Islet of Langerhans (tissue), 1 donor: ENCODE measurements at regions not wholly inside any gene's neighbourhood (a gene's known extent, or its start where the extent isn't known, plus 50 kb on each side); places are given as distances from the start of the nearest gene placed in this dataset.
"Not testable (repeated sequence)": the region's sequence is repeated elsewhere in the genome, so short reads cannot be mapped to it uniquely, and the experiment has no call there.

Source experiments
- FAIRE-seq: peaks from one replicate; lab custom pipeline; 2011; peaks lifted over from hg19 to GRCh38; lab: Jason Lieb, UNC

DNA sequence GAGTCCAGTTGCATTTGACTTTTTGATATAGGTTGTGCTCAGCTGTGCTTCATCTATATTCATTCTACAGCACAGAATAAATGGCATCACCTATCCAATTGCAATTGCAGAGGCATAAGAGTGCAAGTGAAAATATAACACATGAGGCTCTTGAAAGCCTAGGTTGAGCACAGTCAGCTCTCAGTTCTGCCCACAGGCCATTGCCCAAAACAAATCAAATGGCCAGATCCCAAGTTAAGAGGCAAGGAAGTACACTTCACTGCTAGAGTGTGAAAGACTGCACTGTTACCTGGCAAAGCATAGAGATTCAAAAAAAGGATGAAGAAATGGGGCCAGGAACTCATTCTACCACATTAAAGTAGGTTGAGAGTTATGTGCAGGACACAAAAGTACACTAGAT, 305.5 kb upstream of the SEMA6A start:
- FAIRE-seq, result no peak

DNA sequence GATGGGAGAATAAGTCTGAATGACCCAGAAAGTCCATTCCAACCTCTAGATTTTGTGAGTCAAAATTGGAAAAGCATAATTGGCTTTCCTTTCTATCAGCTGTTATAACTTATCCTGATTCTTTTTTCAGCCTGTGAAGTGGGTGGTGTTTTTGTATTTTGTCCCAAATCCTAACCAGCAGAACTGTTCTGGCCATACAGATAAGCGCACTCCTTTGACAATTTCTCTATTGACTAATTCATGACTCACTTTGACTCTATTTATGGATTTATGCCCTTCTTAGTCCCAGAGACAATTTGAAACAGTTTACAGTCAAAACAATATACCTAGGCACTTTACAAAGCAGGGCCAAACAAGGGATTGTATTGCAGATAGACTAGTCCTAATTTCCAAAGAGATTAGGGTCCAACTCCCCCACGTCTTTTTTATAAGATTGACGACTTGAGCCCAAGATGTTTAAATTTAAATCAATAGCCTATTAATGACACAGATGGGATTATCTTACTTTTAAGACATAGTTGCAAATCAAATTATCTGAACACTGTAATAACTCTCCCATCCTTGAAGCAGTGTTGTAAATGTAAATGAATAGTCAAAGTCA, 301.7 kb upstream of the SEMA6A start:
- FAIRE-seq, result no peak

DNA sequence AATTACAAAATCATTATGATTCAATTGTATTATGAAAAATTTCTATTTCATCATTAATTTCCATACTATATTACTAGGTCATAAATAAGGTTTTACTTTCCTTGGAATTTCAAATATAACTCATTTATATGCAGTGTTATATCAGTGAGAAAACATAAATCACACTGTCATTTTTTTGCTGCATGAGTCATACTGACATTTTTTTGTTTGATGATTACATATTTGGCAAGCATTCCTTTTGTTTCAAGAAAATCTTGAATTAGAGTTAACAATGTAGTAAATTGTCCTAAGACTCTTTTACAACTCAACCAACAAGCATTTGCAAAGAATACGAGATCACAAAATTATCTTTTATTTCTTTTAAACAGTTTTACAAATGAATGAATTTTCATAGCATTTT, 298.4 kb upstream of the SEMA6A start:
- peak; percentile 71 for FAIRE-seq

DNA sequence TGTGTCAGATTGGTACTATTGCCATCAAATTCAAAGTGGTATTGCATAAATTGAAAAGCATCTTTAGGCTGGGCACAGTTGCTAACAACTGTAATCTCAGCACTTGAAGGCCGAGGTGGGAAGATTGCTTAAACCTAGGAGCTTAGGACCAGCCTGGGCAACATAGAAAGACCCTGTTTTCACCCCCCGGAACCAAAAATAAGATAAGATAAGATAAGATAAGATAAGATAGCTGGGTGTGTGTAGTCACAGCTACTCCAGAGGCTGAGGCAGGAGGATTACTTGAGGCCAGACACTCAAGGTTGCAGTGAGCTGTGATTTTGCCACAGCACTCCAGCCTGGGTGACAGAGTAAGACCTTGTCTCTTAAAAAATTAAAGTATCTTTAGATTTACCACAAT, 297.9 kb upstream of the SEMA6A start:
- no peak for FAIRE-seq

DNA sequence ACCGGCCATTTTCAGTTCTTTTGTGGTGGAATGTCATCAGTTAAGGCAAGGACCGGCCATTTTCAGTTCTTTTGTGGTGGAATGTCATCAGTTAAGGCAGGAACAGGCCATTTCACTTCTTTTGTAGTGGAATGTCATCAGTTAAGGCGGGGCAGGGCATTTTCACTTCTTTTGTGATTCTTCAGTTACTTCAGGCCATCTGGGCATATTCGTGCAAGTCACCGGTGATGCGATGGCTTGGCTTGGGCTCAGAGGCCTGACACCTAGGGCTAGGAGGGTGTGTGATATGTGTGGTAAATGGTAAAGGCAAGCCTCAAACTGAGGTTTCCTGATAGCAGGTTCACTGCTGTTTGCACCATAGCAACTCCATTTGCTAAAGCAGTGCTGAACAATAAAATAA, 293.2 kb upstream of the SEMA6A start:
- not testable (repeated sequence) for FAIRE-seq

DNA sequence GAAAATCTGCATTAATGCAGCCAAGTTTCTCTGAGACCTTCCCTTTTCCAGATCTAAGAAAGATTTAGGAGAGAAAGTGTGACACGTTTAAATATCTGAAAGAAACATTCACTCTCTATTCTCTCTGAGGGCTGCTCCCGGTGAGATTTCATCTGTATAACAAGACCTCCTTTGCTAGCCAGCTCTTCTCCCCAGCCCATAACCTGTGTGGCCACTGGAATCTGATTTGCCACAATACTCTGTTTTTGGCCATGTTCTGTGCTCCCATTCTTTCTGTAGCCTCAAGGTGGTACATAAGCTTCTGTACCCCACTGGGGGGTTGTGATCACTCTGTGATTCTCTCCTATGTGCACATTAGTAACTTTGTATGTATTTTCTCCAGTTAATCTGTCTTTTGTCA, 291.0 kb upstream of the SEMA6A start:
- FAIRE-seq, result no peak

GRCh38 chr5:116864838-116865190, 290.2 kb upstream of the SEMA6A start:
- FAIRE-seq, result no peak

GRCh38 chr5:116864157-116864837, 289.7 kb upstream of the SEMA6A start:
- FAIRE-seq, result no peak

DNA sequence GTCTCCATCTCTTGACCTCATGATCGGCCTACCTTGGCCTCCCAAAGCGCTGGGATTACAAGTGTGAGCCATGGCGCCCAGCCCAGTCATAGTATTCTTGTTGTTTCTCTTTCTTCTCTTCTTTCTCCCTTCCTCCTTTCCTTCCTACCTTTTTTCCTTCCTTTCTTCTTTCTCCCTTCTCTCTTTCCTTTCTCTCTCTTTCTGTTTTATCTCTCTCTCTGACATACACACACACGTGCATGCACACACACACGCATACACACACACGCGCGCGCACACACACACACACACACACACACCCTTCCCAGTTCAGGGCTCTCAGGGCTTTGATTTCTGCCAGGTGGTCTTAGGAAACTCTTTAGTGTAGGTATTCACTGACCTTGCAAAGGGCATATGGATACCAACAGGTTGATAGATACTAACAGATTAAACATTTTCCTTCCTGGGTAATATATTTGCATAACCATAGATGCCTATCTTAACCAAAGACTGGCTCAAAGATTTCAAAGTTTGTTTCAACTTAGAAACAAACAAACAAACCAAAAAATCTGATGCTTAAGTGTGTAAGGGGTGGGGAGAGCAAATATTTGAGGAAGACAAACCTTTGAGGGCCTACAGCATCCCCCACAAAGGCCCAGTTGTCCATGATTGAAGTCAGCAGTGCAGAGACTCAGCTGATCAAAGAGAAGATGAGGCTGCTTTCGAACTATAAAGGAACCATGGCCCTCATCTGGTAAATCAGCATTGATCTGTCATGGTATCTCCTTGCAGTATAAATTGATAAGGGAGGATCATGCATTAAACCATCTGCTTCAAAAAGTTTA, 288.2 kb upstream of the SEMA6A start:
- FAIRE-seq, result no peak

DNA sequence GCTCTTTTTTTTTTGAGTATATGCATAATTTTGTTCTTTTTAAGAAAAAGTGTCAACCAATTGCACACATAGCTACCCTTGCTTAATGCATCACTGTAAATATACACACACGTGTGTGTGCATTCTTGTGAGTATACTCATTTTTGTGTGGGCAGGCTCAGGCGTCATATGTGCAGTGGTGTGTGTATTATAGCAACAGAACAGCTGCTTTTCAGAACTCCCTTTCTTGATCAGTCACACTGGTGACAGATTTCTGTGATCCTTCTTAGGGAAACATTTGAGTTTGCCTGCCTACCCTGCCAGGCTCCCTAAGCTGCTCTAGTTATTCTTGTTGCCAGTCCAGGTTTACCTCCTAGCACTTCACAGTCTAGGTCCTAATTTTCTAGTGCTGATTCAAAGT, 287.0 kb upstream of the SEMA6A start:
- FAIRE-seq, result no peak

DNA sequence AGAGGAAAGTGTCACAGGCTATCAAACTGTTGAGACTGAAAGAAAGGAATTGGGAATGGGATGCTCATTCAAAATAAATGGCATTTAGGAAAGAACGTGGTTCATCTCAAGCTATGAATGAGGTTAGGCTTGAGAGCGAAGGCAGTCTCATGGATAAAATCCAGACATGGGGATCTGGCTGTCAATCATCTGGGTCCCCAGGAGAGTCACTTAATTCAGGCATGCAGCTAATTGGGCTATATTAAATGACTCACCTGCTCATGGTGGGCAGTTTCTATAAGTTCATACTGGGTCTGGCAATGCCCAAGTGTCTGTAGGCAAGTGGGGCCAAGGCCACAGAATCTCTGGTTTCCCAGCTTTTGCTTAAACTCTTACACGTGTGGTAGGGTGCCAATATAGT, 286.5 kb upstream of the SEMA6A start:
- no peak for FAIRE-seq

DNA sequence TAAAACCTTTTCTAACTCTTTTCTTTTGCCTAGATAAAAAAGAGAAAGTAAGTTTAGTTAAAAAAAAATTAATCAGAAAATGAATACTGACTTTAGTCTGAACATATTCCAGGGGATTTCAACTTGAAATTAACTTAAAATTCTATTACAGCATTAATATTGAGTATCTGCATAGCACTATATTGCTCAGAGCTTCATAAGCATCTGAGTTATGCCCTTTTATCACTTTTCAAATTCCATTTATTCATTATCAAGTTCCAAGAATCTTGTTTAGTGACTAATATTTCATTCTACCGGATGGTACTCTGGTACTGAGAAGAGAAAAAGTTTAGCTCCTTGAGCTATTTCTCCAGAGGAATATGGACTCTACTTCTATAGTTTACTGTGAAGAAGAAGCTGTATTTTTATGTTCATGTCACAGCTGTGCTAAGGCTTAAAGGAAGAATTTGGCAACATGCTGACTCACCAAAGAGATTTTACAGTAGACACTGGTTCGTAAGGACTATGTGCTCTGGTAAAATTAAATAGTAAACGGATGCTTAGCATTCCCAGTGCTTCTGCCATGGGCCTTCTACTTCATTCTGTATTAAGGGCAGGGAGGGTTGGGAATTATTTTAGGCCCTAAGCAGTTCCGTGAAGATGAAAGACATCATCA, 285.2 kb upstream of the SEMA6A start:
- no peak for FAIRE-seq

DNA sequence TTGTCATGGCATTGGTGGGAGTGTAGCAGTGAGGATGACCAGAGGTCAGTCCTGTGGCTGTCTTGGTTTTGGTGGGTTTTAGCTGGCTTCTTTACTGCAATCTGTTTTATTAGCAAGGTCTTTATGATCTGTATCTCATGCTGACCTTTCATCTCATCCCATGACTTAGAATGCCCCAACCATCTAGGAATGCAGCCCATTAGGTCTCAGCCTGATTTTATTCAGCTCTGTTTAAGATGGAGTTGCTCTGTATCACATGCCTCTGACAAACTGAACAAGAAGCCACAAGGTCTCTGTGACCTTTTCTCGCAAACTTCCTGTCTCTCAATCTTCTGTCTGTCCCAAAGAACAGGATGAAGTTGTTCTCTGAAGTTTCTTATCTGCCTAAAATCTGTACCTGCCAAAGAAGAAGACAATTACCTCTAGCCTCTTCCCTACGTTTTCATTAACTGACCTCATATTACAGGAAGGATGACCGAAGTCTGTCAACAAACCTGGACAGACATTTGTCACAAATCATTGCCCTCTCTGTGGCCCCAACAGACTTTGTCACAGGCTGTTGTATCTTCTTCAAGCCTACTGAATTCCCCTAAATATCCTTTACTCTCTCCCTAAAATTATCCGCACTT, 284.2 kb upstream of the SEMA6A start:
- no peak for FAIRE-seq

DNA sequence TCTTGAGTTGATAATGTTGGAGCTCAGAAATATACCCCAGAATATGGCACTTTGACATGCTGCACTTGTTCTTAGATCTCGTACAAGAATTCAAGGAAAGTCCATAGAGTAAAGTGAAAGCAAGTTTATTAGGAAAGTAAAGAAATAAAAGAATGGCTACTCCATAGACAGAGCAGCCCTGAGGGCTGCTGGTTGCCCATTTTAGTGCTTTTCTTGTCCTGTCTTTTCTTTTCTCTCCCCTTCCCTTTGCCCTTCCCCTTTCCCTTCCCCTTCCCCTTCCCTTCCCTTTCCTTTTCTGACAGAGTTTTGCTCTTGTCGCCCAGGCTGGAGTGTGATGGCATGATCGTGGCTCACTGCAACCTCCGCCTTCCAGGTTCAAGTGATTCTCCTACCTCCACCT, 283.4 kb upstream of the SEMA6A start:
- not testable (repeated sequence) for FAIRE-seq

- FAIRE-seq, result no peak
Measured at GRCh38 chr5:116856271-116856670, 281.6 kb upstream of the SEMA6A start.

- FAIRE-seq, result no peak
Measured at GRCh38 chr5:116853992-116854391, 279.4 kb upstream of the SEMA6A start.

GRCh38 chr5:116848954-116849581, 274.4 kb upstream of the SEMA6A start:
- no peak for FAIRE-seq

DNA sequence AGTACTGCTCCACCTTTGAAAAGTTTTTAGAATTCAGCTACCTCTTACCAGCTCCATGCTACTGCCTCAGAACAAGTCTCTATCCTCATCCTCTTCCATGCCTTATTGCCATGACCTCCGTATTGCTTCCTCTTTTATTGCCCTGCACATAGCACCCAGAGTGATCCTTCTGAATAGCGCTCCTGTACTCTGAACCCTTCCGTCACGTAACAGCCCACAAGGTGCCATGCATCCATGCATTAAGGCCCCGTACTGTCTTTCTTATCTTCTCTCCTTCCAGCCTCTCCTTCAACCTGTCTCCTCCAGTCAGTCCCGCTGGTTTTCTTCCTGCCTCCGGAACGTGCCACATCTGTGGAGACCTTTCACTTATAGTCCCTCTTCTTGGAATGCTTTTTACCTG, 273.3 kb upstream of the SEMA6A start:
- FAIRE-seq, result no peak

DNA sequence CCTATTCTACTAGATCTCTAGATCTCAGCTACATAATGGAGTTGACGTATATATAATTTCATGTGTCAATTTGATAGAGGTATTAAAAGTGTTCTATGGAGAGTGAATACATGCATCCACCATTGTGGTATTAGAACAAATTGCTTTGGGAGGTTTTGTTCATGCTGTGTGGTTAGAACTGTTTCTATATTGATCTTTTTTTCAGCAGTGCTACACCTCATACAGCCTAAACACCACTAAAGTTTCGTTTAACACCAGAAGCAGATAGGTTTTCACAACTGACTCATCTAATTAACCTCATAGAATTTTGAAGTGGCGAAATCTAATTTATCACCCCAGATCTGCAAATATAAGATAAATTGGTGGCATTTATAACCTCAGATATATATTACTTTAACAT, 269.4 kb upstream of the SEMA6A start:
- no peak for FAIRE-seq

DNA sequence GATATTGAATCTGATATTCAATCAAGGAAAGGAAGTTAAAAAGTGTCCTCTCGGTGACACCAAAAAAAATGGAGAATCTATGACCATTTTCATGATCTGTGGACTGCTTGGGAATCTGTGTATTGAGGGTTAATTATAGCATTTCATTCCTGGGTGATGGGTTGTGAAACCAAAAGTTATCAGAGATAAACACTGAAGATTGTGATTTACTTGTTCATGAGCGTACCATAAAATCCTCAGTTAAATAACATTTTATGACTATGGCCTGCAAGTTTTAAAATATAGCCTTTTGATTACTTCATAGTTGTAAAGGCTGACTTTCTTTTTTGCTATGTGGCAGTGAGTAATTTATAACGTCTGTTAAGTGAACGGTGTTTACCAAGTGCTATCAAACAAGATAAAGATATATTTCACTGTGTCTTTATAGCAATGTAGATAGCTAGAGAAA, 267.9 kb upstream of the SEMA6A start:
- FAIRE-seq, result no peak

- no peak for FAIRE-seq
Measured at GRCh38 chr5:116841734-116842133, 267.1 kb upstream of the SEMA6A start.

DNA sequence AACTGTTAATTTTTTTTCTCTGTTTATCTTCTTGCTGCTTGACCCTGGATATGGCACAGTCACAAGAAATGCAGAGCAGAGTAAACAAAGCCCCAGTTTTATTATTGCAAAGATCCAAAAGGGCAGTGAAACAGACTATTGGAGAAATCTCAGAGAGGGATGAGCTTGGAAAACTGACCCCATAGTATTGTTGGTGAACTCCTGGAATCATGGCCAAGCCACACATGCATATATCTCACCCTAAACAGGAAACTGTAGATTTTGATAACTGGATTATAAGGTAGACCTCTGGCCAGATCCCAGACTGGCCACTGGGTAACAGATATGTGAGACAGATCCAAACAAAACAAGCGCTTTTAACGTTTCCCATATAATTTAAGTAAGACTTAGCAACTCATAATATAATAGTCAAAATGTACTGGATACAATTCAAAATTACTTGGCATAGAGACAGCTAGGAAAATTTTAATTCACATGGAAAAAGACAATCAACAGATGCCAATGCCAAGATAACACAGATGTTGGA, 263.5 kb upstream of the SEMA6A start:
- FAIRE-seq, result no peak
